ENCODE measurements at regions not wholly inside any gene's neighbourhood (a gene's known extent, or its start where the extent isn't known, plus 50 kb on each side); places are given as distances from the start of the nearest gene placed in this dataset.

DNA sequence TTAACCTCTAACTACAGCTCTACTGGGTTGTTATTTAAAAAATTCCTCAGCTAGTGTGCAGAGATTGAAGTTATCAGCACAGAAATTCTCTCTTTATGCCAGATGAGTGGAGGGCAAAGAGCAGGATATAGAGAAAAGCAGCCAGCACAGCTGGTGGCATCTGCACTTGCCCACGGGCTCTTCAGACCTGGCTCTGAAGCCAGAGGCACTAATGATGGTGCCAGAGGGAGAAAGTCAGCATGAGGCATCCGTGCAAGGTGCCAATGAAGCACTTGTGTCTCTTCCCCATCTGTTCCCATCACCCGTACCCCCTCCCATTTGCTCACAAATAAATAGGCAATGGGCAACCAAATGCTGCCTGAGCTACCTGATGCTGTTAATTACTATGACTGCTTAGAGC is 138.9 kb downstream of the OLFM4 start:
- Mint-ChIP-seq H3K4me1 (ENCODE audit: insufficient read depth, unreplicated experiment) (no peaks in the 10 kb centered on the region), H3K27ac (ENCODE audit: low read depth, unreplicated experiment) (no peak overlapping the region), H3K27me3 (ENCODE audit: insufficient read depth, unreplicated experiment) (peaks cover 71% of the 10 kb centered on the region), H3K36me3 (ENCODE audit: insufficient read depth, unreplicated experiment) (no peaks in the 10 kb centered on the region), H3K4me3 (ENCODE audit: unreplicated experiment) (no peak overlapping the region), H3K9me3 (ENCODE audit: unreplicated experiment) (no peaks in the 10 kb centered on the region)
- intact Hi-C loops (cut with micrococcal nuclease): no loop called here
- CTCF ChIA-PET: no interaction called here
- TF ChIP-seq, protein P1, sequence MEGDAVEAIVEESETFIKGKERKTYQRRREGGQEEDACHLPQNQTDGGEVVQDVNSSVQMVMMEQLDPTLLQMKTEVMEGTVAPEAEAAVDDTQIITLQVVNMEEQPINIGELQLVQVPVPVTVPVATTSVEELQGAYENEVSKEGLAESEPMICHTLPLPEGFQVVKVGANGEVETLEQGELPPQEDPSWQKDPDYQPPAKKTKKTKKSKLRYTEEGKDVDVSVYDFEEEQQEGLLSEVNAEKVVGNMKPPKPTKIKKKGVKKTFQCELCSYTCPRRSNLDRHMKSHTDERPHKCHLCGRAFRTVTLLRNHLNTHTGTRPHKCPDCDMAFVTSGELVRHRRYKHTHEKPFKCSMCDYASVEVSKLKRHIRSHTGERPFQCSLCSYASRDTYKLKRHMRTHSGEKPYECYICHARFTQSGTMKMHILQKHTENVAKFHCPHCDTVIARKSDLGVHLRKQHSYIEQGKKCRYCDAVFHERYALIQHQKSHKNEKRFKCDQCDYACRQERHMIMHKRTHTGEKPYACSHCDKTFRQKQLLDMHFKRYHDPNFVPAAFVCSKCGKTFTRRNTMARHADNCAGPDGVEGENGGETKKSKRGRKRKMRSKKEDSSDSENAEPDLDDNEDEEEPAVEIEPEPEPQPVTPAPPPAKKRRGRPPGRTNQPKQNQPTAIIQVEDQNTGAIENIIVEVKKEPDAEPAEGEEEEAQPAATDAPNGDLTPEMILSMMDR (IDR thresholded peaks at IDR 0.05; ENCODE audit: unreplicated experiment): no peak
- no TSS peak for BruUV-seq (replicated peaks)
- DNase-seq (ENCODE audit: unreplicated experiment): no peak
- POLR2A ChIA-PET: no interaction called here

DNA sequence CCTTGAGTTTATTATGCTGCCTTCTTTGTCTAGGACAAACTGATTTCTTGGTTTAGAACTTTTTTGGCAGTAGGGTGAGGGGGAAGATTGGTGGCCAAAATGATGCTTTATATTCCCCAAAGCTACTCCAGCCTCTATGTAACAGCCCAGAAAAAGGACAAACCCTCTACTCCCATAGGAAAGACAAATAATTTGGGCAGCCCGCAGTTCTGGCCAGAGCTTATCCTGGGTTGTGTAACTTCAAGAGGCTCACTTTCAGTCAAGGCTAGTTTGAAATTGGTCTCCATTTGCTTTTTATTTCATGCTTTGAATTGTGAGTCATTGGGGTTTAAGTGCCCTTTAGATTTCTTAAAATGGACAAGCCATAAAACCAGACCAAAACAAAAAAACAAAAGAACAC is 142.3 kb downstream of the OLFM4 start:
- Mint-ChIP-seq H3K27me3 (ENCODE audit: insufficient read depth, unreplicated experiment) (peaks cover 50% of the 10 kb centered on the region), H3K4me1 (ENCODE audit: insufficient read depth, unreplicated experiment) (peaks cover 6% of the 10 kb centered on the region), H3K9me3 (ENCODE audit: unreplicated experiment) (peaks cover 7% of the 10 kb centered on the region), H3K4me3 (ENCODE audit: unreplicated experiment) (no peak overlapping the region), H3K36me3 (ENCODE audit: insufficient read depth, unreplicated experiment) (no peaks in the 10 kb centered on the region), H3K27ac (ENCODE audit: low read depth, unreplicated experiment) (no peak overlapping the region)
- DNase-seq (ENCODE audit: unreplicated experiment): no peak
- no TSS peak for BruUV-seq (replicated peaks)
- TF ChIP-seq, protein P1 (IDR thresholded peaks at IDR 0.05; ENCODE audit: unreplicated experiment): no peak
- CTCF ChIA-PET: interaction anchor here (0.6 to 0.7 kb wide), 3 partner anchors 60 to 1440 kb away, joined by 3 read pairs; no protein-coding TSS in a partner anchor
- POLR2A ChIA-PET: interaction anchor here (0.5 kb wide), 1 partner anchor 735 kb away, joined by 3 read pairs; no protein-coding TSS in a partner anchor
- intact Hi-C loops (cut with micrococcal nuclease): no loop called here

DNA sequence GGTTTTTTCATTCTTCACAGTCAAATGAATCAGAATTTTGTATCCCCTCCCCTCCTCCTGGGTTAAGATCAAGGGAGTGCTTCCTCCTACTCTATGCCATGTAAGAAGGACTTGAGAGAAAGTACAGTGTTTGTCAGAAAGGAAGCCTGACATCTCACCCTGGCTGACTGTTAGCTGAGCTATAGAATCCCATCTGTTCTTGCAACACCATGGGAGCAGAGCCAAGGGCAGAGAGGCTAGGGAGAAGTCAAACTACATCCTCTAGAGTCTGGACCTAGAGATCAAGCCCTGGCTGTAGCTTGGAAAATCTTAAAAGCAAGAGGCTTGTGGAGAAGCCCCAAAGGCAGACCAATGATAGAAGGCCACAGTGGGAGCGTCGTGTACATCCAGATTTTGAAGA is 145.9 kb downstream of the OLFM4 start:
- TF ChIP-seq, protein P1 (IDR thresholded peaks at IDR 0.05; ENCODE audit: unreplicated experiment): no peak
- intact Hi-C loops (cut with micrococcal nuclease): no loop called here
- Mint-ChIP-seq H3K27me3 (ENCODE audit: insufficient read depth, unreplicated experiment) (peaks cover 44% of the 10 kb centered on the region), H3K9me3 (ENCODE audit: unreplicated experiment) (peaks cover 7% of the 10 kb centered on the region), H3K4me1 (ENCODE audit: insufficient read depth, unreplicated experiment) (peaks cover 6% of the 10 kb centered on the region), H3K4me3 (ENCODE audit: unreplicated experiment) (no peak overlapping the region), H3K27ac (ENCODE audit: low read depth, unreplicated experiment) (no peak overlapping the region), H3K36me3 (ENCODE audit: insufficient read depth, unreplicated experiment) (no peaks in the 10 kb centered on the region)
- peak; percentile 53 for DNase-seq (ENCODE audit: unreplicated experiment)
- POLR2A ChIA-PET: no interaction called here
- CTCF ChIA-PET: interaction anchor here (0.5 kb wide), 2 partner anchors 13 to 431 kb away, joined by 3 to 4 read pairs; no protein-coding TSS in a partner anchor
- BruUV-seq (replicated peaks): no TSS peak

DNA sequence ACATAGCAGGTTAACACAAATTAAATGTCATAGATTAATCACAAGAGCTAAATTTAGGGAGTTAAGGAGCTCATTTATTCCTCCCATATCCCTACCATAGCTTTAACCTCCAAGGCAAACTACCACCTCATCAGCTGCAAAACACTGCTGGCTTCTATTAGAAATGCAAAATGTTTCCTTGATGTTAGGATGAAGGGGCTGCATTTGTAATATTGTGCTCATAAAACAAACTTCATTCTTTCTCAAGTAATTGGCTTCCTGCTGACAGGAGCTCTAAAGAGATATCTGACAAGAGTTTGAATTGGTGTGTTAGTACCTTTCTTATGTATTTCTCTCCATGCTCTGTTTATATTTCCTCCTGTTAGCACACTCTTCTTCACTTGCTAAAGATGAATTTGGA is 152.1 kb downstream of the OLFM4 start:
- intact Hi-C loops (cut with micrococcal nuclease): no loop called here
- Mint-ChIP-seq H3K27ac (ENCODE audit: low read depth, unreplicated experiment) (no peak overlapping the region), H3K27me3 (ENCODE audit: insufficient read depth, unreplicated experiment) (peaks cover 20% of the 10 kb centered on the region), H3K36me3 (ENCODE audit: insufficient read depth, unreplicated experiment) (no peaks in the 10 kb centered on the region), H3K9me3 (ENCODE audit: unreplicated experiment) (no peaks in the 10 kb centered on the region), H3K4me1 (ENCODE audit: insufficient read depth, unreplicated experiment) (no peaks in the 10 kb centered on the region), H3K4me3 (ENCODE audit: unreplicated experiment) (no peak overlapping the region)
- no TSS peak for BruUV-seq (replicated peaks)
- ChIA-PET CTCF (interaction anchor here (1.3 kb wide), 1 partner anchor 213 kb away, joined by 9 read pairs; no protein-coding TSS in a partner anchor), POLR2A (no interaction called here)
- TF ChIP-seq, protein P1 (IDR thresholded peaks at IDR 0.05; ENCODE audit: unreplicated experiment): no peak
- DNase-seq (ENCODE audit: unreplicated experiment): no peak

All from MCF 10A (cell line).